K562 (cell line): ENCODE measurements at regions not wholly inside any gene's neighbourhood (a gene's known extent, or its start where the extent isn't known, plus 50 kb on each side); places are given as distances from the start of the nearest gene placed in this dataset.

Source experiments
- ATAC-seq: fragments of 200-7000 bp; cut with Tn5 transposase; 3 replicates; pipeline ENCODE4 v1.9.1; 2020; ENCODE audit warnings: moderate library complexity
- BruUV-seq: library from RNA; stranded (reverse); fragments of 400-500 nt; replicated peaks from 2 replicates; lab custom pipeline; 2021; lab: Mats Ljungman, UMichigan
- CTCF ChIA-PET: fragments of 300-600 bp; formaldehyde crosslinking; extraction: SDS; loops from one replicate; lab custom pipeline; 2021; ENCODE audit warnings: low intra/inter-chr PET ratio; lab: Yijun Ruan, JAX
- POLR2A ChIA-PET: fragments of 300-600, 350-650 bp; sonication (Branson Sonifier 250); formaldehyde crosslinking; extraction: SDS; loops from one replicate; lab custom pipeline; 2021; ENCODE audit warnings: antibody characterized with exemption, inconsistent platforms; lab: Yijun Ruan, JAX
- DNase-seq, 4 experiments: peaks; one replicate each; pipeline versions ENCODE4 v3.0.0 to v3.0.0-alpha.2; 2011 to 2018; ENCODE audit warnings: low spot score in 3 of 4, mixed read lengths in 3 of 4; ENCODE audit errors: extremely low read depth in 1 of 4
- FAIRE-seq: peaks from 2 replicates; lab custom pipeline; 2011; peaks lifted over from hg19 to GRCh38; lab: Jason Lieb, UNC
- H2AFZ ChIP-seq: 2 replicates; pipeline ENCODE4 v1.6.0; 2011; ENCODE audit warnings: low read depth, low read length, control low read depth, inconsistent platforms
- H3K27ac ChIP-seq: fragments of 200-600 bp; 3 replicates; pipeline ENCODE4 v1.8.0; 2011; ENCODE audit warnings: low read depth, mild to moderate bottlenecking, control low read depth, inconsistent platforms, low read length, moderate library complexity, mixed read lengths; ENCODE audit errors: extremely low read depth
- H3K27me3 ChIP-seq, 2 experiments: fragments of 300-600 bp in 1 of 2; 2 replicates in 1 of 2; 3 replicates in 1 of 2; pipeline versions ENCODE4 v1.6.0 to v1.8.0; 2011; ENCODE audit warnings: inconsistent platforms in 2 of 2, low read length in 2 of 2, mild to moderate bottlenecking in 1 of 2, mixed read lengths in 1 of 2, moderate library complexity in 1 of 2; ENCODE audit not compliant: control insufficient read depth in 2 of 2, insufficient read depth in 2 of 2
- H3K36me3 ChIP-seq: fragments of 300-600 bp; 3 replicates; pipeline ENCODE4 v1.8.0; 2011; ENCODE audit warnings: mild to moderate bottlenecking, low read length, inconsistent platforms; ENCODE audit not compliant: control insufficient read depth, insufficient read depth
- H3K4me1 ChIP-seq, 2 experiments: fragments of 200-600 bp in 1 of 2; replicated peaks in 1 of 2; 2 replicates in 1 of 2; 3 replicates in 1 of 2; pipeline versions ENCODE4 v1.5.1 to v1.8.0; 2011; ENCODE audit warnings: inconsistent platforms in 2 of 2, low read length in 2 of 2, mild to moderate bottlenecking in 1 of 2, mixed read lengths in 1 of 2, moderate library complexity in 1 of 2; ENCODE audit not compliant: control insufficient read depth in 2 of 2, insufficient read depth in 2 of 2
- H3K4me2 ChIP-seq: 2 replicates; pipeline ENCODE4 v1.6.1; 2011; ENCODE audit warnings: low read length, control low read depth, inconsistent platforms, mixed read lengths; ENCODE audit not compliant: insufficient read depth
- H3K4me3 ChIP-seq: fragments of 200-600 bp; sonication (generic), shearing (Covaris generic); 2 replicates; pipeline ENCODE4 v1.5.1; 2016; ENCODE audit warnings: control low read depth, inconsistent platforms
- H3K79me2 ChIP-seq: fragments of 200-600 bp; 3 replicates; pipeline ENCODE4 v1.8.0; 2011; ENCODE audit warnings: low read length, inconsistent platforms; ENCODE audit not compliant: control insufficient read depth, insufficient read depth
- H3K9ac ChIP-seq, 2 experiments: 2 replicates each; pipeline versions ENCODE4 v1.6.0 to v1.6.1; 2011; ENCODE audit warnings: low read depth in 2 of 2, low read length in 2 of 2, control low read depth in 1 of 2, inconsistent platforms in 1 of 2, mild to moderate bottlenecking in 1 of 2, mixed read lengths in 1 of 2; ENCODE audit not compliant: insufficient read depth in 1 of 2
- H3K9me1 ChIP-seq: one replicate; pipeline ENCODE4 v1.6.0; 2011; ENCODE audit warnings: inconsistent platforms, mild to moderate bottlenecking, low read length, moderate library complexity; ENCODE audit not compliant: control insufficient read depth, insufficient read depth
- H3K9me3 ChIP-seq: replicated peaks from 2 replicates; pipeline ENCODE4 v1.5.1; 2011; ENCODE audit warnings: low read depth, low read length, inconsistent platforms; ENCODE audit not compliant: control insufficient read depth, insufficient read depth
- H4K20me1 ChIP-seq: replicated peaks from 2 replicates; pipeline ENCODE4 v1.6.1; 2011; ENCODE audit warnings: low read length, inconsistent platforms, mixed read lengths; ENCODE audit not compliant: control insufficient read depth, insufficient read depth
- CAMTA2 ChIP-seq: fragments of 250-450 bp; sonication (Bioruptor Pico); conservative IDR thresholded peaks from 2 replicates; pipeline ENCODE4 v1.5.1; 2022
- MAFF ChIP-seq: IDR thresholded peaks from 2 replicates; pipeline ENCODE4 v1.6.1; 2012; ENCODE audit warnings: low read length, improper control_type of control experiment
- MCM3 ChIP-seq: fragments of 450-650 bp; IDR thresholded peaks from 2 replicates; pipeline ENCODE4 v1.6.1; 2016
- POLR2B ChIP-seq: fragments of 450-650 bp; IDR thresholded peaks from 2 replicates; pipeline ENCODE4 v1.6.1; 2018; ENCODE audit warnings: low read depth; ENCODE audit not compliant: partially characterized antibody
- PURB ChIP-seq: sonication (generic); formaldehyde crosslinking; IDR thresholded peaks from 2 replicates; pipeline ENCODE4 v1.9.0; 2021; ENCODE audit warnings: low read depth, mild to moderate bottlenecking, missing genetic modification reagents
- RB1 ChIP-seq: fragments of 450-650 bp; IDR thresholded peaks from 2 replicates; pipeline ENCODE4 v1.6.1; 2017; ENCODE audit warnings: low read depth, mild to moderate bottlenecking
- RBM34 ChIP-seq: fragments of 200-400 bp; formaldehyde crosslinking; IDR thresholded peaks from 2 replicates; pipeline ENCODE4 v1.6.1; 2018; ENCODE audit warnings: low read length, borderline replicate concordance; ENCODE audit not compliant: insufficient read depth
- SAP30 ChIP-seq: fragments of 200-600 bp; sonication (generic); IDR thresholded peaks from 2 replicates; pipeline ENCODE4 v1.6.1; 2012; ENCODE audit warnings: borderline replicate concordance, low read depth, mild to moderate bottlenecking, moderate library complexity, low read length, control low read depth, inconsistent platforms; ENCODE audit not compliant: insufficient read depth, poor library complexity, severe bottlenecking
- ZBTB7A ChIP-seq: IDR thresholded peaks from 2 replicates; pipeline ENCODE4 v1.6.1; 2011; ENCODE audit warnings: low read depth, mild to moderate bottlenecking, low read length, moderate library complexity, borderline replicate concordance; ENCODE audit not compliant: control insufficient read depth
- WGBS: fragments of 100-300 bp; shearing (Covaris generic); methylation state at CpG from one replicate; pipeline ENCODE4 v1.1.6; 2016; ENCODE audit warnings: low coverage, mixed read lengths; ENCODE audit not compliant: insufficient coverage; ENCODE audit errors: missing lambda C conversion rate; 5-methylcytosine and 5-hydroxymethylcytosine counted together
- in situ Hi-C: fragments of 300-500 bp; cut with MboI; formaldehyde crosslinking; loops from 4 replicates; pipeline ENCODE4 v1.15.0; 2018; ENCODE audit warnings: inconsistent platforms, mixed read lengths
- intact Hi-C: fragments of 100-400 bp; cut with micrococcal nuclease; formaldehyde crosslinking; loops from 2 replicates; pipeline ENCODE4 v1.14.2; 2022
- TF ChIP-seq, protein P1 (sequence below): sonication (generic); formaldehyde crosslinking; IDR thresholded peaks from 2 replicates; pipeline ENCODE4 v1.8.1; 2023; ENCODE audit warnings: missing genetic modification reagents, mild to moderate bottlenecking, borderline replicate concordance
- TF ChIP-seq, protein P2 (sequence below): fragments of 450-650 bp; IDR thresholded peaks from 2 replicates; pipeline ENCODE4 v1.6.1; 2016; ENCODE audit warnings: low read depth, mild to moderate bottlenecking, moderate library complexity

DNA sequence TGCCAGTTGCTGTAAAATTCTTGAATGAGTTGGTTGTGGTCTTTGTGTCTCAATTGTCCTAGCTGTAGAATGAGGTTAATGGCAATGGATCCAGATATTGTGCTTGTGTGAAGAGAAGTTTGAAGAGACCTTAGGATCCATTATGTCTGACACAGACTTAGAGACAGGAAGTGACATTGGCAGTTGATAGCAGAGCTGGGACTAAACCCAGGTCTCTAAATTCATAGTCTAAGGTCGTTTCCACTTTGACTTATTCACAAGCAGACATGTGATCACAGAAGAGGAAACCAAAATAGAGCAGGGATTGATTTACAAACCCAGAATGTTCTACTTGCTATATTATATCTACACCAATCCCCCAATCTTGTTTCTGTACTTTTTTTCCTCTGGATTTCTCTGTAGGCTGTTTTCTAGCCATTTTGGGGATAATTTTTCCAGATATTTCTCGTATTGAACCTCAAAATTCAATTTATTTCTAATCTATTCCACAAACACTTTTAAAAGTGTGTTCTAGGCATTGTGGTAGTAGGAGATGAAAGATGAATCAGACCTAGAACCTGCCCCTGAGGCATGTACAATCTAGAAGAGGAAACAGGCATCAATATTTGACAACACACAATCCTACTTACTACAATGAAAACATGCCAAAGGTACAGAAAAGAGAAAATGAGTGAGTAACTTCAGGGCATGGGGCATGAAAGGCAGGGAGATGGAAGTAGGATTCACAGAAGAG is 123.3 kb downstream of the NFKBIZ start:
- Histone ChIP-seq H3K27me3 (no peaks in the 10 kb centered on the region), H4K20me1 (no peaks in the 10 kb centered on the region), H3K4me3 (no peak overlapping the region), H3K27ac (no peak overlapping the region), H2AFZ (no peak overlapping the region), H3K36me3 (no peaks in the 10 kb centered on the region)
- ChIA-PET CTCF (no interaction called here), POLR2A (no interaction called here)
- DNase-seq = no peak
- no TSS peak for BruUV-seq
- TF ChIP-seq SAP30 (no peak), RB1 (no peak)
- TF ChIP-seq, all 486 proteins: peak for 0
- FAIRE-seq (no peak), ATAC-seq (no peak)
- Histone ChIP-seq H3K9ac (no peak overlapping the region), H3K4me2 (no peak overlapping the region), H3K4me1 (no peaks in the 10 kb centered on the region), H3K9me3 (no peaks in the 10 kb centered on the region), H3K9me1 (no peaks in the 10 kb centered on the region), H3K79me2 (no peaks in the 10 kb centered on the region)
- in situ Hi-C loops = no loop called here
- intact Hi-C loops = no loop called here
- 6% methylated on average over 2 of the region's 2 CpGs for WGBS

DNA sequence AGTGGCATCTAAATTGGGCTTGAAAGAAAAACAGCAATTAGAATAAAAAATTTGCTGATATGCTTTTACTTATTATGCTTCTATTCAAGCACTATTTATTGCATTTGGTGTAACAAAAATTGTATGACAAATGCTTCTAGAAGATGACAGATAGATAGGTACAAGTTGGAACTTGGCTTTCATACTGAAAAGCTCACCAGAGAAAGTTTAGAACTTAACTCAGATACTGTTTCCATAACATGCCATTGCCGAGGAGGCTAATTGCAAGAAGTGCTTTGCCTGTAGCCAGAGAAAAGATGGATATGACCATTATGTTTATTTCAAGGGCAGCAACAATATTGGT is 123.8 kb downstream of the NFKBIZ start:
- Histone ChIP-seq H2AFZ (no peak overlapping the region), H3K9me3 (no peaks in the 10 kb centered on the region), H3K27ac (no peak overlapping the region), H3K9ac (no peak overlapping the region), H3K79me2 (no peaks in the 10 kb centered on the region), H4K20me1 (no peaks in the 10 kb centered on the region), H3K9me1 (no peaks in the 10 kb centered on the region), H3K4me3 (no peak overlapping the region), H3K27me3 (no peaks in the 10 kb centered on the region), H3K4me2 (no peak overlapping the region), H3K4me1 (no peaks in the 10 kb centered on the region), H3K36me3 (no peaks in the 10 kb centered on the region)
- ChIA-PET POLR2A (no interaction called here), CTCF (no interaction called here)
- no peak for DNase-seq
- FAIRE-seq = no peak
- ATAC-seq = no peak
- intact Hi-C loops (no loop called here), in situ Hi-C loops (no loop called here)
- 0% methylated on average over 1 of the region's 1 CpG for WGBS
- BruUV-seq = no TSS peak
- TF ChIP-seq, protein P1, sequence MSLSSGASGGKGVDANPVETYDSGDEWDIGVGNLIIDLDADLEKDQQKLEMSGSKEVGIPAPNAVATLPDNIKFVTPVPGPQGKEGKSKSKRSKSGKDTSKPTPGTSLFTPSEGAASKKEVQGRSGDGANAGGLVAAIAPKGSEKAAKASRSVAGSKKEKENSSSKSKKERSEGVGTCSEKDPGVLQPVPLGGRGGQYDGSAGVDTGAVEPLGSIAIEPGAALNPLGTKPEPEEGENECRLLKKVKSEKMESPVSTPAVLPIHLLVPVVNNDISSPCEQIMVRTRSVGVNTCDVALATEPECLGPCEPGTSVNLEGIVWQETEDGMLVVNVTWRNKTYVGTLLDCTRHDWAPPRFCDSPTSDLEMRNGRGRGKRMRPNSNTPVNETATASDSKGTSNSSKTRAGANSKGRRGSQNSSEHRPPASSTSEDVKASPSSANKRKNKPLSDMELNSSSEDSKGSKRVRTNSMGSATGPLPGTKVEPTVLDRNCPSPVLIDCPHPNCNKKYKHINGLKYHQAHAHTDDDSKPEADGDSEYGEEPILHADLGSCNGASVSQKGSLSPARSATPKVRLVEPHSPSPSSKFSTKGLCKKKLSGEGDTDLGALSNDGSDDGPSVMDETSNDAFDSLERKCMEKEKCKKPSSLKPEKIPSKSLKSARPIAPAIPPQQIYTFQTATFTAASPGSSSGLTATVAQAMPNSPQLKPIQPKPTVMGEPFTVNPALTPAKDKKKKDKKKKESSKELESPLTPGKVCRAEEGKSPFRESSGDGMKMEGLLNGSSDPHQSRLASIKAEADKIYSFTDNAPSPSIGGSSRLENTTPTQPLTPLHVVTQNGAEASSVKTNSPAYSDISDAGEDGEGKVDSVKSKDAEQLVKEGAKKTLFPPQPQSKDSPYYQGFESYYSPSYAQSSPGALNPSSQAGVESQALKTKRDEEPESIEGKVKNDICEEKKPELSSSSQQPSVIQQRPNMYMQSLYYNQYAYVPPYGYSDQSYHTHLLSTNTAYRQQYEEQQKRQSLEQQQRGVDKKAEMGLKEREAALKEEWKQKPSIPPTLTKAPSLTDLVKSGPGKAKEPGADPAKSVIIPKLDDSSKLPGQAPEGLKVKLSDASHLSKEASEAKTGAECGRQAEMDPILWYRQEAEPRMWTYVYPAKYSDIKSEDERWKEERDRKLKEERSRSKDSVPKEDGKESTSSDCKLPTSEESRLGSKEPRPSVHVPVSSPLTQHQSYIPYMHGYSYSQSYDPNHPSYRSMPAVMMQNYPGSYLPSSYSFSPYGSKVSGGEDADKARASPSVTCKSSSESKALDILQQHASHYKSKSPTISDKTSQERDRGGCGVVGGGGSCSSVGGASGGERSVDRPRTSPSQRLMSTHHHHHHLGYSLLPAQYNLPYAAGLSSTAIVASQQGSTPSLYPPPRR (CRISPR knock-in tag) = no peak
- TF ChIP-seq ZBTB7A (no peak), CAMTA2 (CRISPR knock-in tag) (no peak), PURB (CRISPR knock-in tag) (no peak), MAFF (no peak), POLR2B (no peak), RBM34 (no peak), MCM3 (no peak)
- TF ChIP-seq, protein P2, sequence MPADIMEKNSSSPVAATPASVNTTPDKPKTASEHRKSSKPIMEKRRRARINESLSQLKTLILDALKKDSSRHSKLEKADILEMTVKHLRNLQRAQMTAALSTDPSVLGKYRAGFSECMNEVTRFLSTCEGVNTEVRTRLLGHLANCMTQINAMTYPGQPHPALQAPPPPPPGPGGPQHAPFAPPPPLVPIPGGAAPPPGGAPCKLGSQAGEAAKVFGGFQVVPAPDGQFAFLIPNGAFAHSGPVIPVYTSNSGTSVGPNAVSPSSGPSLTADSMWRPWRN = no peak
